GM12872 (cell line): ENCODE measurements at regions not wholly inside any gene's neighbourhood (a gene's known extent, or its start where the extent isn't known, plus 50 kb on each side); places are given as distances from the start of the nearest gene placed in this dataset.

ENCODE experiments used
- CTCF ChIP-seq: IDR thresholded peaks from 3 replicates; pipeline ENCODE4 v1.5.1; 2011; ENCODE audit warnings: low read depth, mild to moderate bottlenecking, low read length, moderate library complexity; ENCODE audit not compliant: insufficient read depth

DNA sequence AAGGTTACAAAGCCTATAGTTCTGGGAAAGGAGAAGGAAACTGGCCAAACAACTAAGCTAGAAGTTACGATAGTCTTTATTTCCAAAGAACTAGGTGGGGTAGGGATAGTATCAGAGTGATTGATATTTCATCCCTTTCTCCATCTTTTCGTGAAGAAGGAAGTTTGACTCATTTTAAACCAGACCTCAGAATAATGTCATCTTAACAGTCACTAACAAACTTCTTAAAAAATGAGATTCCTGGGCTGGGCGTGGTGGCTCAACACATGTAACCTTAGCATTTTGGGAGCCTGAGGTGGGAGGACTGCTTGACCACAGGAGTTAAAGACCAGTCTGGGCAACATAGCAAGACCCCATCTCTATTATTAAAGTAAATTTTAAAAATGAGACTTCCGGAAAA, 69.4 kb downstream of the ARL4A start:
- no peak for TF ChIP-seq CTCF

DNA sequence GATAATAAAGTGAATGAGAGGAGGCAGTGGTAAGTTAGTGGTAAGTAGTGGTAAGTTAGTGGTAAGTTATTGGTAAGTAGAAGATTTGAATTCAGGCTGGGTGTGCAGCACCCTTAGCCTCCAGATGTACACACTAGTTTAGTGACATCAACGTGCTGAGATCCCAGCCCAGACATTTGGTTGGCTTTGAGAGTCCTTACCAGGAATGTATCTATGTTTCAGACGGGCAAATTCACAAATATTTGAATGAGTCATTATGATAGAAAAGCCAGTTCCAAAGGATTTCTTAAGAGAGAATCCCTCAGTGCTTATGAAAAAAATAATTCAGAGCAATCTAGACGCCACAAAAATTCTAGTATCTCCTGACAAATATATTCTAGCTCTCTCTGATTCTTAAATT, 70.0 kb downstream of the ARL4A start:
- no peak for TF ChIP-seq CTCF

- no peak for TF ChIP-seq CTCF
These were observed 71.7 kb downstream of the ARL4A start for GRCh38 chr7:12759151-12759550.

DNA sequence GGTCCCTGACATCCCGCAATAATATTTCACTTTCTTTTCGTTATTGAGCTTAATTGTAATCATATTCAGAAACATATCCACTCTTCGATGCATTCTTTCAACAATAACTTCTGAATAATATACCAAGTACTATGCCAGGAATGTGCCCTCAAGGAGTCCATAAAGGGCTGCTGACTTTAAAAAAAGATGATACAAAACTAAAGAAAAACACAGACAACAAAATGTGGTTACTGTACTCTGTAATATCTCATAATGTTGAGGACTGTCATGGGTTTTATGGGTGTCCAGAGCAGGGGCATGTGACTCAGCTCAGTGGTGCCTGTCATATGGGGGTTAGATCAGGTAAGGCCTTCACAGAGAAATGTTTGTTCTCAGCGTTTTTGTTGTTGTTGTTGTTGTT, 73.7 kb downstream of the ARL4A start:
- no peak for TF ChIP-seq CTCF

DNA sequence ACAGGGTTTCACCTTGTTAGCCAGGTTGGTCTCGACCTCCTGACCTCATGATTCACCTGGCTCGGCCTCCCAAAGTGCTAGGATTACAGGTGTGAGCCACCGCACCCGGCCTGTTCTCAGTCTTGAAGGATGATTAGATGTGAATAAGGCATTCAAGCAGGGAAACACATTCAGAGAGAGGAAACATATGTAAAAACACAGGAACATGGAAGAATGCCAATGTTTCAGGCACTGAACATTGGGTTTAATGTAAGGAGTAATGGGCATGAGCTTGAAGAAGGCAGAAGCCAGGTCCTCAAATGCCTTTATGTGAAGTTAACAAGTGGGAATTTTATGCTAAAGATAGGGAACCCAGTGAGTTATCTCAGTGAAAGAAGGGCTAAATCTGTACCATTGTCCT, 74.3 kb downstream of the ARL4A start:
- TF ChIP-seq CTCF = no peak

DNA sequence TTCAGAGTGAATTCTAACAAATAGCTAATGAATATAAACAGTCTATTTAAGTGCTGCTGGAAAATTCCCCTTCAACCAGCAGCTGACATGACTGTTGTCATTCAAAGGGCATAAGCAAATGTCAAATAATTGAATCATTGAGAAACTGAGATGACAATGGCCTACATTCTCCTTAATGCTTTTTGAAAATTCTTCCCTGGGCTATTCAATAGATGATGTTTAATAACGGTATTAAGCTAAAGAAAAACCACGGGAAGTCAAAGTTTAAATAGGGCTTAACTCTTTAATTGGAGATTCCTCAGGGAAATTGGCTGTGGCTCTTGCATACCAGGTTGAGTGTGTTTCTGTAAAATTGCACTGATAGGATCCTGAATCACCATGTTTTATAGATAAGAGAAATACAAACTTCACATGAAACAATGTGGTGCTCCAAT, 77.0 kb downstream of the ARL4A start:
- TF ChIP-seq CTCF = no peak

GRCh38 chr7:12765431-12766100, 78.1 kb downstream of the ARL4A start:
- TF ChIP-seq CTCF = no peak

DNA sequence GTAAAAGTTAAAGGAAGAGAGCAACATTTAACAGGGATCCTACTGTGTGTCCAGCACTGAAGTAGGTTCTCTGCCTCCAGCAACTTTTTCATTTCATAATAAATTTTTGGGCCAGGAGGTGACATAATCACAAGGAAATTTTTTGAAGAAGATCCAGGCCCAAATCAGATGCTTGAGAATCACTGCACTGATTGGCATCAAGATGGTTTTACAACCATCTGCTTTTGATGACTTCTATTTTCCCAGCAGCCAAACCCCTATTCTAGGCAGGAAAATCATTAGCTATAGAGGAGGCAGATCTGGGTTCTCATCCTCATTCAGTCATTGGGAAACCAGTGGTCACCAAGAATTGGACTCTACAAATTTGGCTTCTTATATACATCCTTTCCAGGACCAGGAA, 79.0 kb downstream of the ARL4A start:
- TF ChIP-seq CTCF = no peak
